ENCODE measurements at regions not wholly inside any gene's neighbourhood (a gene's known extent, or its start where the extent isn't known, plus 50 kb on each side); places are given as distances from the start of the nearest gene placed in this dataset.

DNA sequence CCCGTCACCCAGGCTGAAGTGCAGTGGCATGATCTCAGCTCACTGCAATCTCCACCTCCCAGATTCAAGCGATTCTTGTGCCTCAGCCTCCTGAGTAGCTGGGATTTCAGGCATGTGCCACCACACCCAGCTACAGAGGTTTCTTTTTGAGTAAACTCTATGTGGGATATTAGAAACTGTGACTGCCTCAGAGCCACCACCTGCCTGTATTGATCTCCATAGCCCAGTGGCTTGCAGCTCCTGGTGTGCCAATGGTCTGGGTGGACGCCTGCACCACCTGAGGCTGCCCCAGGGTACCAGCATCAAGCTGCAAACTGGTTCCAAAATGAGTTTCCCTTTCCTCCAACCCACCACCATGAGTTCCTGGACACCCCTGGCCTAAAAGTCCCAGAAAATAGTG lies 89.7 kb upstream of the SLC44A3 start:
- TF ChIP-seq FOXP2 (optimal IDR thresholded peaks at IDR 0.05; ENCODE audit: borderline replicate concordance, extremely low read depth, extremely low read length, insufficient read depth) = no peak
- TF ChIP-seq SIN3A (IDR thresholded peaks at IDR 0.05; ENCODE audit: borderline replicate concordance, insufficient read depth, low read length) = no peak
- no peak for TF ChIP-seq TAF1 (IDR thresholded peaks at IDR 0.05; ENCODE audit: borderline replicate concordance, insufficient read depth, low read length)
- TF ChIP-seq, protein P1, sequence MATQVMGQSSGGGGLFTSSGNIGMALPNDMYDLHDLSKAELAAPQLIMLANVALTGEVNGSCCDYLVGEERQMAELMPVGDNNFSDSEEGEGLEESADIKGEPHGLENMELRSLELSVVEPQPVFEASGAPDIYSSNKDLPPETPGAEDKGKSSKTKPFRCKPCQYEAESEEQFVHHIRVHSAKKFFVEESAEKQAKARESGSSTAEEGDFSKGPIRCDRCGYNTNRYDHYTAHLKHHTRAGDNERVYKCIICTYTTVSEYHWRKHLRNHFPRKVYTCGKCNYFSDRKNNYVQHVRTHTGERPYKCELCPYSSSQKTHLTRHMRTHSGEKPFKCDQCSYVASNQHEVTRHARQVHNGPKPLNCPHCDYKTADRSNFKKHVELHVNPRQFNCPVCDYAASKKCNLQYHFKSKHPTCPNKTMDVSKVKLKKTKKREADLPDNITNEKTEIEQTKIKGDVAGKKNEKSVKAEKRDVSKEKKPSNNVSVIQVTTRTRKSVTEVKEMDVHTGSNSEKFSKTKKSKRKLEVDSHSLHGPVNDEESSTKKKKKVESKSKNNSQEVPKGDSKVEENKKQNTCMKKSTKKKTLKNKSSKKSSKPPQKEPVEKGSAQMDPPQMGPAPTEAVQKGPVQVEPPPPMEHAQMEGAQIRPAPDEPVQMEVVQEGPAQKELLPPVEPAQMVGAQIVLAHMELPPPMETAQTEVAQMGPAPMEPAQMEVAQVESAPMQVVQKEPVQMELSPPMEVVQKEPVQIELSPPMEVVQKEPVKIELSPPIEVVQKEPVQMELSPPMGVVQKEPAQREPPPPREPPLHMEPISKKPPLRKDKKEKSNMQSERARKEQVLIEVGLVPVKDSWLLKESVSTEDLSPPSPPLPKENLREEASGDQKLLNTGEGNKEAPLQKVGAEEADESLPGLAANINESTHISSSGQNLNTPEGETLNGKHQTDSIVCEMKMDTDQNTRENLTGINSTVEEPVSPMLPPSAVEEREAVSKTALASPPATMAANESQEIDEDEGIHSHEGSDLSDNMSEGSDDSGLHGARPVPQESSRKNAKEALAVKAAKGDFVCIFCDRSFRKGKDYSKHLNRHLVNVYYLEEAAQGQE (IDR thresholded peaks at IDR 0.05; ENCODE audit: insufficient read depth in 1 of 2, low read depth in 2 of 2, low read length in 2 of 2) = no peak
- TF ChIP-seq POLR2AphosphoS5 (IDR thresholded peaks at IDR 0.05; ENCODE audit: low read depth, low read length) = no peak

GRCh38 chr1:94729267-94729666 lies 90.9 kb upstream of the SLC44A3 start:
- TF ChIP-seq, protein P1 (IDR thresholded peaks at IDR 0.05; ENCODE audit: insufficient read depth in 1 of 2, low read depth in 2 of 2, low read length in 2 of 2) = peak in 1 of 2 experiments; percentile 20; a peak in 1 of 4 replicates
- TF ChIP-seq TAF1 (IDR thresholded peaks at IDR 0.05; ENCODE audit: borderline replicate concordance, insufficient read depth, low read length) (no peak), POLR2AphosphoS5 (IDR thresholded peaks at IDR 0.05; ENCODE audit: low read depth, low read length) (no peak)

DNA sequence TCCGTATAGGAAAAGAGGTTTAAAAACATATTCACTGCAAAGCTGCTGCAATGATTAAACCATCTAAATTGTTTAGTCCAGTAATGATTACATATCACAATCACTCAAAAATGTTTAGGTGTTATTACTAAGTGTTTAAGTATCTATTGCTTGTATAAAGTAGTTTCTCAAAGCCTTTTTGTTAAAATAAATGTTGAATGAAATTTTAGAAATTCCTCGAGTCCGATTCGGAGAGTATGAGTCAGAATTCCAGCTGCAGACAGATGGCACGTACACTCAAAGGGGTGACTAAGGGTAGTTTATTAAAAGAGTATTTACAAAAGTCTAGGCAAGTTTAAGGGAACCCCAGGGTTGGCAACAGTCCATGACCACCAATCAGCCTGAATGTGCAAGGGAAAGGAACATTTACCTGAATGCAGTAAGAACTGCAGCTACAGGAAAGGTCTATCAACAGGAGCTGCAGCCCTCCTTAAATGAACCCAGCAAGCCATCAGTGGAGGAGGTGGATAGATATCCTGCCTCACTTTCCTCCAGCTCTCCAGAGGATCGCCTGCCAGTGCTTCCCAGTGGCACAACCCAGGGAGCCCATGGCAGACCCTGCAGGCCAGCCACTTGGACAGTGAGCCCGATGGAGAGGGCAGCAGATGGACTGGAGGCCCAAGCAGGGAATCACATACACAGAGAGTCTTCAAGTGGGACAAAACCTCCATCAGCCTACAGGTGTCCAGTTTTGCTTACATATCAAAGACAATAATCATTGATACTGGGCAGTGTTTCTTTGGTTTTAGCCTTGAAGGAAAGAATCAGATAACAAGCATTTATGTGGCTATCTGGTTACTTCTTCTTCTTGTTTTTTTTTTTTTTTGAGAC lies 92.1 kb upstream of the SLC44A3 start:
- TF ChIP-seq, protein P1 (IDR thresholded peaks at IDR 0.05; ENCODE audit: insufficient read depth in 1 of 2, low read depth in 2 of 2, low read length in 2 of 2) = no peak
- TF ChIP-seq POLR2AphosphoS5 (IDR thresholded peaks at IDR 0.05; ENCODE audit: low read depth, low read length) (no peak), SIN3A (IDR thresholded peaks at IDR 0.05; ENCODE audit: borderline replicate concordance, insufficient read depth, low read length) (no peak), FOXP2 (optimal IDR thresholded peaks at IDR 0.05; ENCODE audit: borderline replicate concordance, extremely low read depth, extremely low read length, insufficient read depth) (no peak), TAF1 (IDR thresholded peaks at IDR 0.05; ENCODE audit: borderline replicate concordance, insufficient read depth, low read length) (no peak)

DNA sequence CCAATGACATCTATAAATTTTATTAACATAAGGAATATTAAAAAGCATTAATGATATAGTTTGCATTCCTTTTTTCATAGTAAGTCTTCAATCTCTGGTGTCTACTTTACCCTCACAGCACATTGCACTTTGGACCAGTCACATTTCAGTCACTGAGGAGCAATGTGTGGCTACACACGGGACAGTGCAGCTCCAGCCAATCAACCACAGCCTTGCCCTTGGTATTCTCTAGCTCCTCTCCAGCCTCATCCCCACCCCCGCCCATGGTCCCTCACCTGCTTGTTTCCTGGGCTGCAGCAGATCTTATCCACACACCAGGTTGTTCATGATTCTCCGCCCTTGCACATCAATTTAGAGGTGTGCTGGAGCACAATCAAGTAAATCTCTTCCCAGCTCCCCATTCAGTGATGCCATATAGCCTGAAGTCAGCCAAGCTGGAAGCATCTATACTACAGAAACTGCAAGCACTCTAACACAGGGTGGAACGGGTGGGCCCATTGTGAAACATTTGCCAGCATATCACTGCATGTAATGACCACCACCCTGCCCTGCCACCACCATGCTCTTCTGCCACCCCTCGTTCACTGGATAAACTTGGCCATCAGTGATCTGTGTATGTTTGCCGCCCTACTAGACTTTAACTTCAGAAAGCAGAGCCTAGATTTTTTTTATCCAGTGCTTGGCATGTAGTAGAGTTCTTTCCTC lies 93.0 kb upstream of the SLC44A3 start:
- TF ChIP-seq POLR2AphosphoS5 (IDR thresholded peaks at IDR 0.05; ENCODE audit: low read depth, low read length) (no peak), SIN3A (IDR thresholded peaks at IDR 0.05; ENCODE audit: borderline replicate concordance, insufficient read depth, low read length) (no peak), TAF1 (IDR thresholded peaks at IDR 0.05; ENCODE audit: borderline replicate concordance, insufficient read depth, low read length) (no peak), FOXP2 (optimal IDR thresholded peaks at IDR 0.05; ENCODE audit: borderline replicate concordance, extremely low read depth, extremely low read length, insufficient read depth) (no peak)
- TF ChIP-seq, protein P1 (IDR thresholded peaks at IDR 0.05; ENCODE audit: insufficient read depth in 1 of 2, low read depth in 2 of 2, low read length in 2 of 2) = no peak
